Forelimb muscle (tissue), 1 donor: ENCODE measurements at regions not wholly inside any gene's neighbourhood (a gene's known extent, or its start where the extent isn't known, plus 50 kb on each side); places are given as distances from the start of the nearest gene placed in this dataset.

ENCODE experiments used
- DNase-seq: peaks from one replicate; pipeline ENCODE4 v3.0.0-alpha.2; 2013; ENCODE audit warnings: low read depth

DNA sequence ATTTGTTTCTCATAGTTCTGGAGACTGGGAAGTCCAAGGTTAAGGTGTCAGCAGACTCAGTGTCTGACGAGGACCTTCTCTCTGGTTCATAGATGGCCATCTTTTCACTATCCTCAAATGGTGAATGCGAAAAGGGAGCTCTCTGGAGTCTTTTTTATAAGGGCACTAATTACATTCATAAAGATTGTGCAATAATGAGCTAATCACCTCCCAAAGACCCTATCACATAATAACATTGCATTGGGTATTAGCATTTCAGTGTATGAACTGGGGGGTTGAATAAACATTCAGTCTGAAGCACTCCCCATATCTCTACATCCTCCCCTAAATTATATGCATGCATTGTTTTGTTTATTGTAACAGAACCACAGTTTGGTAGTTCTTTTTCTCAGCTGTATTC lies 1086.5 kb downstream of the CDH11 start:
- DNase-seq, result no peak

DNA sequence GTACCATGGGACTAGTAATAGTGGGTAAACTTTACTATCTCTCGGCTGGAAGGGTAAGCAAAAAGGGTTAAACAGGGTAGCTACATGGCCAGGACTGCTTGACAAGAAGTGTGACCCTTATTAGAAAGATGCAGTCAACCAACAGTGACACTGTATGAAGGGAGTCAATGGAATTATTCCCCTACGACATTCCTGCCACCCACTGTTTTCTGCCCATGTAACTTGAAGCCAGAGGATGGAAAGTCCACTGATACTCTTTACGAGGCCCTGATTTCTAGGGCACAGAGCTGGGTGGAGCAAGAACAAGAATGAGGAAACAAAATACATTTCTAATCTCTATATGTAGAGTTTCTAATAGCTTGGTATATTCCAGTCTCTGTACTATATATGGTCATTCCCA lies 1102.5 kb downstream of the CDH11 start:
- DNase-seq, result no peak

DNA sequence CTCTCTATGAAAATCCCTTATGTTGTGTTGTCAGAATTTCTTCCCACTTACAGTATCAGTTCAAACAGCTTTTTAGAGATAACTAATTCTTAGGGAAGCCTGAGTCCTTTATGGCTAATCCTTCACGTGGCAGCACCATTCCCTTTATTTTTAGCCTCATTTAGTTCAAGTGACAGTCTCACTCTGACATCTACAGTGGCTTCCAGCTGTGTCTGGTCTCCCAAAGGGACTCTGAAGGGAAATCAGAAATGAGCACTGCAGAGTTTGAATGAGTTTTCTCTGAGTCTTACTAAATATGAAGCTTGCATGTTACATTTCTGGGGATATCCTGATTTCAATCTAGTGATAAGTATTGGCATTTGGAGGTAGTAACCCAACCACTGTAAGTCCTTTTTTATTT lies 1104.1 kb downstream of the CDH11 start:
- DNase-seq, result no peak

DNA sequence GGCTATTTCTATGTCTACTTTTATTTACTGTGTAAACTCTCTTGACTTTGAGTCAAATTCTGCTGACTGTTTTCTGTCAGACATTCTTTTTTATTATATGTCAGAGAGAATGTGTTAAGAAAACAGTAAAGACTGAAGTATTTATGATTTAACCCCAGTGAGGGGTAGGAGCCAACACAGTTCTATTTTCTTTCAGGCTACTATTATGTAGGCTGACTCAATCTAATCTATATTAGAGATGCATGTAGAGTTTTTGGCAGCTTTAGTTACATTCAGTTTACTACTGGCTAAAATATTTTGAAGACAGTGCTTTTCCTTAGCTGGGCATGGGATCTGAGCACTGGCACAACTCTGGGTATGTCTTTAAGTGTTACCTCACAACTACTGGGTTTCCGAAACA lies 1108.0 kb downstream of the CDH11 start:
- no peak for DNase-seq

DNA sequence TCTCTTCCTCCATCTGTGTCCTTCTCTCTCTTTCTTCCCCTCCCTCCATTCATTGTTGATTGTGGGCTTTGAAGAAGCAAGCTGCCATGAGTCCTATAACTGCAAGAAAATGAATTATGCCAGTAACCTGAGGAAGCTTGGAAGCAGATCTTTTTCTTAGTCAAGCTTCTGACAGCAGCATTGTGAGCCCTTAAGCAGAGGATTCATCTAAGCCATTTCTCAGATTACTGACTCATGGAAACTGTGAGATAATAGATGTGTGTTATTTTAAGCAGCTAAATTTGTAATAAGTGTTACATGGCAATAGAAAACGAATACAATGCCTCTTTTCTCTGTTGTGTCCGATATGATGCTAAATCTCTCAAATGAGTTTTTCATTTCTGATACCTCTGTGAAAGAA lies 1109.7 kb downstream of the CDH11 start:
- no peak for DNase-seq

DNA sequence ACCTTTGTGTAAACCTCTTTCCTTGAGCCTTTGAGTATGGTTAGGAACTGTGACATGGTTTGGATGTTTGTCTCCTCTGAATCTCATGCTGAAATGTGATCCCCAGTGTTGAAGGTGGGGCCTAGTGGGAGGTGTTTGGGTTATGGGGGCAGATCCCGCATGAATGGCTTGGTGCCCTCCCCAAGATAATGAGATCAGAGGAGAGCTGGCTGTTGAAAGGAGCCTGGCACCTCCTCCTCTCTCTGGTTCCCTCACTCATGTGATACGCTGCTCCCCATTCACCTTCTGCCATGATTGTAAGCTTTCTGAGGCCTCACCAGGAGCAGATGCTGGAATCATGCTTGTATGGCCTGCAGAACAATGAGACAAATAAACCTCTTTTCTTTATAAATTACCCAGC lies 1110.2 kb downstream of the CDH11 start:
- DNase-seq, result no peak

DNA sequence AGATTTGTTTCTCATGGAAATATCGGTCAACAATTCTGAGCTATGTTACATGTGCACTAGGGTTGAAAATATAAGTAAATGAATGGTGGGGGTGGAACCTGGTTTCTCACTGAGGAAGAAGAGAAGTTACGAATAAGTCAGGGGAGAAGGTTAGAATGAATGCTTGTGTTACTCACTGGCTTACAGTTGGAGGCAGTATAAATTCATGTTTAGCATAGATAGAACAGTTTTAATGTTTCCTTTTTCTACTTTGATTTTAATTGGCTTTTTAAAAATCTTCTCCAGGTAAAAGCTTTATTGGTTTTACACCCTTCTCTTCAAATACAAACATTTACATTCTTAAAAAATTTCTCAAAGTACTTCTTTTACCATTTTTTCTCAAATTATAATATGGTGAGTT lies 1113.7 kb downstream of the CDH11 start:
- DNase-seq, result no peak

DNA sequence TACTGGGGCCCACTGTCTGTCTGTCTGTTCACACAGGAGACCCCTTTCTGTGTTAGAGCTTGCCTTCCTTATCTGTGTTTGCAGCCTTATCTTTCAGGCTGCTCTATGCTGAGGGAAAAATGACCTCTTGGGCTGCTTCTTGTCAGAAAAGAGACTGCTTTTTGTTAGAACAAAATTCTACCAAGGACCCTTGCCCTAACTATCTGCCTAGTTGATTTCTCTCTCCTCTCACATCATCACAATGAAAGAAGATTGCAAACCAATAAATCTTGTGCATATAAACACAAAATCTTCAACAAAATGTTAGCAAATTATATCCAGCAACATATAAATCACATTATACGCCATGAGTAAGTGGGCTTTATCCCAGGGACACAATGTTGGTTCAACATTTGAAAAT lies 1117.7 kb downstream of the CDH11 start:
- no peak for DNase-seq

DNA sequence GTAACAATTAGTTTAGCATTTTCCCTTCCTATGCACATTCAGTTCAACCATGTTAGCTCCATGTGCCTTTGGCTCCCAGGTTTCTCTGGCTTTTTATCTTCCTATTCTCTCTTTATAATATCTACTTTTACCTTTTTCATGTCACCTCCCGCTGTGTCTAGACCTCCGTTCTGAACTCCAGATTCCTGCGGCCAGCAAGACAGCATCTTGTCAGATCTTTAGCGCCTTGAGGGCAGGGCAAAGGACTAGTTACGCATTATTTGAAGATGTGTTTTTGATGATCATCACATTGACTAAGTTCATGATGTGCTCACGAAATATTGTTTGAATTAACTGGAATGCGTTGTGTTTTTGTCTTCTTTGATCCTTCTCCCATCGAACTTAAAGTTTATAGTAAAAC lies 1126.8 kb downstream of the CDH11 start:
- DNase-seq, result no peak

DNA sequence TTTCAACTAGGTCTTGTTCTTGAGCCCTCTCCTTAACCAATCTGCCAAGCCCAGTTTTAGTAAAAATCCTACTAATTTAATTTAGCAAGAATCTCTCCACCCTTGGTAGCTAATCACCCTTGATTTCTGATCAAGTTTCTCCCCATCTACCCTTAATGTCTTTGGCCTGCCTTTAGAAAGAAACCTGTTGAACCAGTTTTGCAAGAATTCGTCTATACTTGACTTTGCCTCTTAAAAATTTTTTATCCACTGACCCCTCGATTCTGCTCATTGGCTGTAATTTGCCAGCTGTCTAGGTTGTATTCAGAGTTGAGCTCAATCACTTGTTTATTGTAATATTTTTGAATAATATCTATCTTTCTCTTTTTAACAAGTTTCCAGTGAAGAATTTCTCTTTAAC lies 1138.5 kb downstream of the CDH11 start:
- DNase-seq, result no peak

DNA sequence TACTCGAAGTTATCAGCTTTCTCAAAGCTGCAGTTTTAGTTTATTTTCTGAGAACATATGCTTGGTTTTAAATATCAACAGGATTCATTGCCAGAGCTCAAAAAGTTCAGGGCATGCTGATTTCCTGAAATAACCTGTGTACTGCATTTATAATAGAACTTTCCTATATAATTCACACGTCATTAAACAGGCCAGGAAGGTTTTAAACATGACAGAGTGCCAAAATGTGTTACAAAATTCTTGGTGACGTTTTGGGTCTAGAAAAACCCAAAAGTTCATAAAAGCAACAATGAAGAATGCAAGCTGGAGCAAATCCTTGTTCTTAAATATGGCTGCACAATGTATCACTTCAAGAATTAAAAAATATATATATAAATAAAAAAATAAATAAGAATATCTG lies 1139.1 kb downstream of the CDH11 start:
- no peak for DNase-seq

DNA sequence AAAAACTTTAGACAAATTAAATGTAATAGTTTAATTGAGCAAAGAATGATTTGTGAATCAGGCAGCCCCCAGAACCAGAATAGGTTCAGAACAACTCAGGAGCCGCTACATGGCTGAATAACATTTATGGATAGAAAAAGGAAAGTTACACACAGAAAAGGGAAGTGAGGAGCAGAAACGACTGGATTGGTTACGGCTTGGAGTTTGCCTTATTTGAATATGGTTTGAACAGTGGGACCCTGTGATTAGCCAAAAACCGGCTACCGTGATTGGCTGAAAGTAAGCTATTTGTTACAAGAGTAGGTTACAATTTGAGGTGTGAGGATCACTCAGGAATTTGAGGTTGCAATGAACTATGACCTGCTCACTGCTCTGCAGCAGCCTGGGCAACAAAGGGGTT lies 1139.8 kb downstream of the CDH11 start:
- no peak for DNase-seq

DNA sequence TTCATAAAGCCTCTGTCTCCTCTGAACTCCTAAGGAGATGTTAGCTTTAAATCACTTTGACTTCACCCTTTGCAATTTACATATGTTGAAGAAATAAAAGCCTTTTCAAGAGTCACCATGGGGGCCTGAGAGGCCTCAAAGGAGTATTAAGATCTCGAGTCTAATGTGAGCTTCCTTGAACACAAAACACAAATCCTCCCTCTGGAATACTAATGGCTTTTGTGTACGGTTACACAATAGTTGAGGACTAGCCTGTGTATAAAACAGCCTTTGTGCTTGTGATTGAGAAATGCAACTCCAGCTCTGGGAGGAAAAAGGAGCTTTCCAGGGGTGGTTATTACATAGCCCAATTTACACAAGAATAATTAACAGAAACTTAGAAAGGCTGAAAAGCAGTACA lies 1140.2 kb downstream of the CDH11 start:
- DNase-seq, result no peak

DNA sequence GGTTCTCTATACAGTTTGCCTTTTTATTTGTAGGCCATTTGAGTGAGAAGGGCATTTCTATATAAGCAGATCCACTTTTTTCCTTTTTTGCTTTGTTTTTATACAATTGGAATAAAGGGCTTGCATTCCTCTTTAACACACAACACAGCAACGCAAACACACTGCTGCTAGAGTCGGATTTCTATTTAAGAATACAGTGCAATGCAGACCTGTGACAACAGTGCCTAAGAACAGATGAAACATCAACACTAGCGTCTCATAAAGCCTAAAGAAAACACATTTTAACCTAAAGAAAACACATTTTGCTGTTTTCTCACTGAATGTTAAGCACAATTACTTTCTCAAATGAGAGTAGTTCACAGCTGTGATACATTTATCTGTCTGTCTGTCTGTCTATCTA lies 1141.1 kb downstream of the CDH11 start:
- DNase-seq, result no peak

DNA sequence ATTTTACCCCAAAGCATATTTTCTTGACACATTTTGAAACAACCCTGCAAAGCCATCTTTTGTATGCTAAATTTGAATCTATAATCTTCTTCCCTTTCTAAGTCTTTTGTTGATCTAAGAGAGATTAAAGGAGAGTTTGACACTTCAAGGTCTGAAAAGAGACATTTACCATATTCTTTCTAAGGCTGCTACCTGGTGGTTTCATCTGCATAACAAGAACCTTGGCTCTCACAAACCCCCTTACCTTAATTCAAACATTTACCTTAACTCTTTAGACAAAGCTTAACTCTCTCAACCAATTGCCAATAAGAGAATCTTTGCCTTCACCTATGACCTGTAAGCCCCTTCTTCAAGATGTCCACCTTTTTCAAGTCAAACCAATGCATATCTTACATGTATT lies 1143.6 kb downstream of the CDH11 start:
- DNase-seq, result no peak

DNA sequence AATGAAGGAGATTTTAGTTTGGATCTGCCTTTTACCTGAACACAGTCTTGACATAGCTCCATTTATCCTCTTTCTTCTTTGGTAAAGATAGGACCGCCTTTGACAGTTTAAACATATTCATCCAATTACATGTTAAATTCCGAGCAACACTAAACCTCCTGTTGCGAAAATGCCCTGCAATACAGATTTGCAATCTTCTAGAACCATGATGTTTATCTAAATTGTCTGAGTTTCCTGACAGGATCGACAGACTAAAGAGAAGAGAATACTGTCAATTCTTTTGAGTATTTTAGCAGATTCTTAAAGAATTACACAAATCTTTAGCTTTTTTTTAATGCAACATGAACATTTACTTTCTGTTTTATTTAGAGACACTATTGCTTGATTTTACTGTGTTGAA lies 1145.5 kb downstream of the CDH11 start:
- DNase-seq, result no peak

DNA sequence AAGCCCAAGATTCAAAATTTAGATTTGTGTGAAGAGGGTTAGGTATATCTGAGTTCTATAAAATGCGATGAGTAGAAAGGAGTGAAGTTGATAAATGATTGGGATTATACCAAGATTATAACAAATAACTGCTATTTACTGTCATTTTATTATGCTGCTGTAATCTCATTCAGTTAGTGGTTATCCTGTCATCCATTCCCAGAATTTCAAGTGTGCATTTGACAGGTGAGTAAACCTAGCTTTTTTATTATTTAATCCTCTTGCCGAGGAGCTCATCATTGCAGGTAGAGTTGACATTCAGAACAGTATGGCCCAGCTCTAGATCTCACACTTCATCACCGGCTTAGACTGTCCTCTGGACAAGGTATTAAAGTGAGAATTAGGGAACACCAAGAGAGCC lies 1146.2 kb downstream of the CDH11 start:
- DNase-seq, result no peak

DNA sequence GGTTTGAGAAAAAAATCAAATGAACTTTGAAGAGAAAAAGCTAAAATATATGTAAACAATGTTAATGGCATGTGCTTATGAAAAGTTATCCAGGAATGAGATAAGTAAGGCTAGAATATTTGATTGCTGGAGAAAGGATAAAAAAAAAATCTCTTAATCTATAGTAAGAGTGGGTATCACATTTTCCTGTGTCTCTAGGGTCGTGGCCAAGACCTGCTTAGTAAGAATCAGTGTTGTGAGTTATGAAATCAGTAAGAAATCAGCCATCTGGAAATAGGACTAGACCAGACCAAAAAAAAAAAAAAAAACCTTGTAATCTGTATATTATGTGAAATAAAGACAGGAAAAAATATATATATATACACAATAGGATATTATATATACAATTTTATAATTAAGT lies 1153.9 kb downstream of the CDH11 start:
- DNase-seq, result no peak

DNA sequence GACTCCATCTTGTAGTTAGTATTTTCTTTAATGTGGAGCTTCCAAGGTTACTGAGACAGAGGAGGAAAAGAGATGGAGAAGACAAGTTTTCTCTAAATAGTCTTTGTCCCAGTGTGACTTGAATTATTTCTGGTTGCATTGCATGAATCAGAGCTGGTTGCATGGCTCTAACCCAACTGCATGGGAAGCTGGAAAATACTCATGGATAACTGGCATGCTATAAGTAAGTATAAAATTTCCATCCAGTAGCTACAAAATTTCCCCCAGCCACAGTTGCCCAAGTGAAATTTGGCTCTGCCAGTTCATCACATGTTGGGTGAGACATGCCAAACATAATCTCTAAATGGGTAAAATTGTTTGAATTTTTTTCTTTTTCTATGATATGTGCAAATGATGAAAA lies 1161.5 kb downstream of the CDH11 start:
- no peak for DNase-seq

DNA sequence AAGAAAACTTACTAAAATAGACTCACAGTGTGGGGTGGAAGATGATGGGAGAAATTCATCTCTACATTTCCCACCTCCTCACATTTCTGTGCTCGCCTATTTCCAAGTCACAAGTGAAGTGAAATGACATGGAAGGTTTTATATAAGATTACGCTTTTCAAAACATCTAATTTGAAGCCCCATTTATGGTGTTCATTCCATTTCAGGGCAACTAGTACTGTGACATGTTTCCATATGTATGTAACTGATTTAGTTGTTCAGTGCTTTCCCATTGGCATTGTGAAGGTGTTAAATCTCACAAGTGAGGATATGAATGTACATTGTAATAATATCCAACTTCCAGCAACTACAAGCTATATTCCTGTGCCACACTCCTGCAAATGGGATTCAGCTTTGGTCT lies 1174.8 kb downstream of the CDH11 start:
- no peak for DNase-seq

DNA sequence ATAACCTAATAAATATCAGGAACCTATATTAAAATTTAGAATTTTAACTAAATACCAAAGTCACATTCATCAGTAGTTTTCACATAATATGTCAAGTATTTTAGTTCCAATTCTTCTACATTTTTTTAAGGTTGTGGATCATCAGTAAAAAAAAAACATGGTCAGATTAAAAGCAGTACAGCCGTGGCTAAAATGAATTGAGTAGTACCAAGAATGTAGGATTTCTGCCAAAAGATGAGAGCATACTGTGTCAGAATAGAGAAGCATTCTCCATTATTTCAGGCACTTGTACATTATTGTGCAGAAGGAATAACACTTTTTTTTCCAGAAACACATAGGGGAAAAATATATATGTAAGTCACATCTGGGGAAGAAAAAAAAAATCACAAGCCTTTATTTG lies 1176.1 kb downstream of the CDH11 start:
- peak; percentile 4 for DNase-seq

DNA sequence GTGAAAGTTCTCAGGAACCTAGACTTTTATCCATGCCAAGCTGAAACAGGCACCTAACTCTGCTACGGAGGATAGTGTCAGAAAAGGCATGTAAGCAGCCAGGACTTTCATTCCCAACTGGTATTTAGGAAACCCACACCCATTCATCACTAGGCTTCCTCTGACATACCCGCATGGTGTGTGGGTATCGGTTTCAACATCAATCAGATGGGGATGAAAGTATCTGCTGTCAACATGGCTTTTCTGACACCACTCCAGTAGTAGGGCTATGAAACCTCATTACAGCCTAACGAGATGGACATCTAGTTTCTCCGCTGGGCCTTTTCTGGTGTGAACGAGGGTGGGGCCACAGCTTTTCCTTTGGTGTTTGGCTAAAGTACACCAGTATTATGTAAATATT lies 1178.3 kb downstream of the CDH11 start:
- DNase-seq, result no peak

DNA sequence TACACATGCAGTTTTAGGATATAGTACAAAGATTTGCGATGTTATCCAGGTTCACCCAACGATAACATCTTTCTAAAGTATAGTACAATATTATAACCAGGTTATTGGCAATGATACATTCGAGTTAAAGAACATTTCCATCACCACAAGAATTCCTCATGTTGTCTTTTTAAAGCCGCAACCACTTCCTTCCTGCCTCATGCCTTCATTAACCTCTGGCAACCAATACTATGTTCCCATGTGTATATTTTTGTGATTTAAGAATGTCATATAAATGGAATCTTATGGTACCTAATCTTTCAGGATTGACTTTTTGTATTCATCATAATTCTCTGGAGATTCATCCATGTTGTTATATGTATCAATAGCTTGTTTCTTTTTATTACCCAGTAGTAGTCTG lies 1183.2 kb downstream of the CDH11 start:
- no peak for DNase-seq

DNA sequence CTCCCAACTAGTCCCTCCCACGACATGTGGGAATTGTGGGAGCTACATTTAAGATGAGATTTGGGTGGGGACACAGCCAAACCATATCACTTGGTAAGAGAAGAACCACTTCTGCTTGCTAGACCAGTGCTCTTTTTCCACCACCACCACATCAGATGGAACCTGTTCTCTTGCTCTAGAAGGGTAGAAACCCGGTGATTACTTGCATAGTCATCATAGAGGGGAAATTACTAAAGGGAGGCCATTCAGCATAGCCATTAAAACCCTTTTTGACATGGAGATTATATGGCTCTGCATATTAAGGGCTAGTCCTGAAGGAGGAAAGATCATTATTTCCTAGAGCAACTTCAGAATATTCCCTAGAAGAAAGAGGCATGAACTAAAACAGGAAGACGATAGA lies 1188.0 kb downstream of the CDH11 start:
- no peak for DNase-seq

DNA sequence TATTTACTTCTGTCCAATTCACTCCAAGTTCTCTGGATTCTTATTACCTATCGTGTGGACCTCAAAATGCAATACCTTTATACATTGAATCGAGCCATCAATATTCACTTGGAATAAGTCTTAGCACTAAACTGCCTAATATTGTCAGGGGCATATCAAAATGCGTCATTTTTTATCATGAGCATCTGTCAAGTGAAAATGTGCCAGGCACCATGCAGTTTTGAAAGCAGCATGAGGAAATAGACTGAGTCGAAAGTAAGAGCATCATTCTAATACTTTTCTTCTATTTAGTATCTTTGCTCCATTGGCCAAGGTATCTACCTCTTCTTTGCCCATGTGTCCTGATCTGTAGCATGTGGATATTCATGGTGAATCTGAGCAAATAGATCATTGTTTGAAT lies 1193.4 kb downstream of the CDH11 start:
- no peak for DNase-seq
